Gastroesophageal sphincter (tissue), 3 donors: ENCODE measurements at regions not wholly inside any gene's neighbourhood (a gene's known extent, or its start where the extent isn't known, plus 50 kb on each side); places are given as distances from the start of the nearest gene placed in this dataset.

Experiments used
- CTCF ChIP-seq, 4 experiments: fragments of 200-600 bp in 2 of 4; fragments of 450-650 bp in 2 of 4; sonication (generic) in 1 of 4; IDR thresholded peaks; one replicate each; pipeline ENCODE4 v1.5.1; 2017 to 2019; ENCODE audit warnings: antibody characterized with exemption in 4 of 4, mild to moderate bottlenecking in 2 of 4, moderate library complexity in 2 of 4
- EP300 ChIP-seq: sonication (generic); formaldehyde crosslinking; IDR thresholded peaks from one replicate; pipeline ENCODE4 v1.6.1; 2017; ENCODE audit warnings: antibody characterized with exemption, mild to moderate bottlenecking
- POLR2A ChIP-seq, 2 donors: fragments of 450-650 bp; IDR thresholded peaks; one replicate each; pipeline ENCODE4 v1.6.1; 2017; ENCODE audit warnings: antibody characterized with exemption in 2 of 2, mild to moderate bottlenecking in 2 of 2, moderate library complexity in 1 of 2

DNA sequence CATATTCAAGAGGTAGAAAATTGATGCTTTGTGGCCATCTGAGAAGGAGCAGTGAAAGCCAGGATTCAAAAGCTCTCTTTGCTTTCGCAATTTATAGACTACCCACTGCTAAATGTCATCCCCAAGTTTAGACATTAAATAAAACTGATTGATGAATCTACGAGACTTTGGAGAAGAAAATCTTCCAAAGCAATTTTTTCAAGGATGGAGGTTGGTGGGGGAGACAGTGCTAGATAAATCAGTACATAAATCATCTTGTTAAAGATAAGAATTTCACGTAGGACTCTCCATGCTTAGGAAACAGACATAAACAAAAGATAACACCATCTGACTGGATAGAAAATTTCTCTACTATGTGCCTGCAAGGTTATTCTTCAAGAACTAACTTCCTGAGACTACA lies 147.6 kb upstream of the TIAM1 start:
- TF ChIP-seq CTCF (IDR thresholded peaks at IDR 0.05) (no peak), EP300 (no peak), POLR2A (IDR thresholded peaks at IDR 0.05) (no peak)
